HG03378 (cell line): ENCODE measurements at regions not wholly inside any gene's neighbourhood (a gene's known extent, or its start where the extent isn't known, plus 50 kb on each side); places are given as distances from the start of the nearest gene placed in this dataset.
"Not testable (repeated sequence)": the region's sequence is repeated elsewhere in the genome, so short reads cannot be mapped to it uniquely, and the experiment has no call there.

Experiments used
- ATAC-seq: cut with Tn5 transposase; IDR thresholded peaks from one replicate; pipeline ENCODE4 v1.9.1; 2021; ENCODE audit warnings: mild to moderate bottlenecking, moderate library complexity; ENCODE audit not compliant: unreplicated experiment

DNA sequence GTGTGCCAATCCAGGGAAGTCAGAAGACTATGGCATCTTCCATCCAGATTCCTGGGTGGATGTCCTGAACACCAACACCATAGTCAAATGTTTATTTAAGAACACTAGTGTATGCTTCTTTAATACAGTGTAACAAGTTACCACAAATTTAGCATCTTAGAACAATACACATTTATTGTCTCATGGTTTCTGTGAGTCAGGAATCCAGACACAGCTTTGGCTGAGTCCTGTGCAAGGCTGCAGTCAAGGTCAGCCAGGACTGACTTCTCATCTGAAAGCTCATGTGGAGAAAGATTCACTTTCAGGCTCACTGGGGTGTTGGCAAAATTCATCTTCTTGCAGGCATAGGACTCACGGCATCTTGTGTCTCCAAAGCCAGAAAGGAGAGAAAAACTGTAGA is 143.4 kb downstream of the ANXA2 start:
- ATAC-seq, result no peak

DNA sequence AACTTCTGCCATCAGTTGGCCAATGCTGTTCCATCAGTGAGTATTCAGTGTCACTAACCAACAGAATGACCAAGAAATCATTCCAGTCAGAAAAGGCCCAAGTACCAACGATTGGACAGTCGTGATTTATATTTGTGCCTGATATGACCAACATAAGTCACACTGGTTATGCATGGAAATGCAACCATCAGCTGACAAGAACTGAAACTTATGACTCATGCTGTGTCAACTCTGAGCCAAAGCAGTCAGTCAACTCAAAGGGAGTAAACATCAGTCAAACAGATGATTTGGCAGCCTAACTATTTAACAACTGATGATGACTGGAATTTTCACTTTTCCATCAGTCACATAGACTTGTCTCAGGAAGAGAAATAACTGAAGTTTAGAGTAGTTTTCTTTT is 142.4 kb downstream of the ANXA2 start:
- ATAC-seq, result peak; percentile 98

GRCh38 chr15:60257591-60258159 is 140.1 kb downstream of the ANXA2 start:
- no peak for ATAC-seq

GRCh38 chr15:60259469-60259868 is 138.3 kb downstream of the ANXA2 start:
- ATAC-seq, result no peak

GRCh38 chr15:60264088-60264487 is 133.7 kb downstream of the ANXA2 start:
- ATAC-seq, result no peak

DNA sequence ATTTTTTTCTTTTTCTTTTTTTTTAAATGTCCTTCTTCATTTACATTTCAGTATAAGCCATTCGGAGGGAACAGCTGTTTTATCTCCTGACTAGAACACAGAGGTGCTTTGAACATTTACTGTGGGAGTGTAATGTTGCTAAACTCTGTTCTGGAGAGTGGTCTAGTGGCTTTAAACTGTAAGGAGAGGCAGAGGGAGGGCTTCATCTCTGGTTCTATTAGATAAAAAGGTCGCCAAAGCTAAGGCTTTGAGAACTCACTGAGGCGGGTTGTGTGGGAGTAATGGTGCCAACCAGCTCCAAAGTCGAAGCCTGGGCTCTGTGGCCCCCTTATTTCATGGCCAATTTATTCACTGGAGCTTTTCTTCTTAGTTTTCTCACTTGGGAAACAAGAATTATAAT is 133.2 kb downstream of the ANXA2 start:
- ATAC-seq, result no peak

GRCh38 chr15:60265057-60265456 is 132.7 kb downstream of the ANXA2 start:
- ATAC-seq, result no peak

DNA sequence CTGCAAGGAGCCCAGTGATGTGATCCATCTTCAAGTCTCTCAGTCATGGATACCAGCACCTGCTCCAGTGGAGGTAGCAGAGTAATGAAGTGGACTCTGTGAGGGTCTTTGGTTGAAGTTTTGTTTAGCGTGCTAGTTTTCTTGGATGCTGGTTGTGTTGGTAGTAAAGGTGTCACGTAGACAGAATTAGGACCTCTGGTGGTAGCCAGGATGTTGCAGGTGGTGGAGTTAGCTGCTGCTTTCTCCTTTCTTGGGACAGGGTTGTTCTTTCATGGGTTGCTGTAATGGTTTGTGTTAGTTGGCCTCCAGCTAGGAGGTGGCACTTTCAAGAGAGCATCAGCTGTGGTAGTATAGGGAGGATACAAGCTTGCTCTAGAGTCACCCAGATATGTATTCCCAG is 125.2 kb downstream of the ANXA2 start:
- ATAC-seq, result no peak

- no peak for ATAC-seq
These were observed 122.2 kb downstream of the ANXA2 start for GRCh38 chr15:60275624-60276023.

- no peak for ATAC-seq
These were observed 118.9 kb downstream of the ANXA2 start for GRCh38 chr15:60278879-60279278.

DNA sequence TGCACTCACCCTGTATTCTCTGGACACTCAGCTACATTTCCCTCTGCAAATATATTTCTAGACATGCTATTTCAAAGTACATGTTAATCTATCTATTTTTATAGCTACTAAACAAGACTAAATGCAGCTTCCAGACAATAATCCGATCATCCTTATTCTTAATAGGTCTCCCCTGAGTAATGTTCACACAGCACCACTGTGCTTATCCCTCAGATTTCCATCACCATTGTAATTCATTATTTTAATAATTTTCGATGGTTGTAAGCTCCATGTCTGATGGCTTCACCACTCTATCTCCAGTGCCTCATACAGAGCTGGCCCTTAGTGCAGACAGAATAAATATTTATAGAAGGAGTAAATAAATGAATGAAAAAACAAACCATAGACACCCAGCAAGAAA is 117.5 kb downstream of the ANXA2 start:
- no peak for ATAC-seq

DNA sequence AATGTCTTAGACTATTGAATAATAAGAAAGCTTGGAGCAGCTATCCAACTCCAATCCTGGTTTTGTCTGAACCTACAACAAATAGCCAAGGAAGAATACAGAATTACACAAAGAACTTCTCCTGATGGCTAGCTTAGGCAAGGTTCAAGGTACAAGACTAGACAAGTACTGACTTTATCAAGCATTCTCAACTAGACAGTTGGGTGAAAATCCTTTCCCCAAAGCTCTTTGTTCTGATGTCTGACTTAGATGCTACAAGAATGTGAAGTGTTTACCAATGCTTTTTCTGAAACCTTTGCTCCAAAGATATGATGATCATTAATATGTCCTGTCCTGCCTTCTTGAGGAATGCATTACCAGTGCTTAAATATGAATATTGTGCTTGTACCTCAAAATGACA is 113.8 kb downstream of the ANXA2 start:
- no peak for ATAC-seq

GRCh38 chr15:60295901-60296300 is 101.9 kb downstream of the ANXA2 start:
- not testable (repeated sequence) for ATAC-seq

- no peak for ATAC-seq
These were observed 100.7 kb downstream of the ANXA2 start for GRCh38 chr15:60297047-60297446.
